Pons (tissue), 1 donor: ENCODE measurements at regions not wholly inside any gene's neighbourhood (a gene's known extent, or its start where the extent isn't known, plus 50 kb on each side); places are given as distances from the start of the nearest gene placed in this dataset.

Experiments used
- DNase-seq: peaks from one replicate; pipeline ENCODE4 v3.0.0-alpha.2; 2016; ENCODE audit warnings: low spot score

GRCh38 chr18:45528712-45529336 is 86.5 kb upstream of the SLC14A2 start:
- DNase-seq = no peak

GRCh38 chr18:45538444-45538843 is 76.8 kb upstream of the SLC14A2 start:
- no peak for DNase-seq

- no peak for DNase-seq
These were observed 75.8 kb upstream of the SLC14A2 start for GRCh38 chr18:45539491-45539891.

GRCh38 chr18:45540125-45540524 is 75.2 kb upstream of the SLC14A2 start:
- DNase-seq = no peak

- DNase-seq = no peak
These were observed 73.9 kb upstream of the SLC14A2 start for GRCh38 chr18:45541421-45541820.

GRCh38 chr18:45542043-45542442 is 73.2 kb upstream of the SLC14A2 start:
- no peak for DNase-seq

- DNase-seq = no peak
These were observed 67.4 kb upstream of the SLC14A2 start for GRCh38 chr18:45547910-45548309.

GRCh38 chr18:45548614-45549013 is 66.7 kb upstream of the SLC14A2 start:
- DNase-seq = no peak

- no peak for DNase-seq
These were observed 66.0 kb upstream of the SLC14A2 start for GRCh38 chr18:45549290-45549689.

- no peak for DNase-seq
These were observed 64.0 kb upstream of the SLC14A2 start for GRCh38 chr18:45551142-45551815.

GRCh38 chr18:45553723-45554388 is 61.4 kb upstream of the SLC14A2 start:
- no peak for DNase-seq

GRCh38 chr18:45554389-45554737 is 60.9 kb upstream of the SLC14A2 start:
- no peak for DNase-seq

- DNase-seq = no peak
These were observed 59.1 kb upstream of the SLC14A2 start for GRCh38 chr18:45556222-45556621.

GRCh38 chr18:45557287-45557686 is 58.0 kb upstream of the SLC14A2 start:
- no peak for DNase-seq

GRCh38 chr18:45557779-45558178 is 57.5 kb upstream of the SLC14A2 start:
- DNase-seq = no peak

- DNase-seq = no peak
These were observed 56.0 kb upstream of the SLC14A2 start for GRCh38 chr18:45559258-45559657.

GRCh38 chr18:45560870-45561269 is 54.4 kb upstream of the SLC14A2 start:
- no peak for DNase-seq

- DNase-seq = no peak
These were observed 52.5 kb upstream of the SLC14A2 start for GRCh38 chr18:45562567-45563479.

- no peak for DNase-seq
These were observed 49.9 kb upstream of the SLC14A2 start for GRCh38 chr18:45565280-45565970.
